ENCODE measurements at regions not wholly inside any gene's neighbourhood (a gene's known extent, or its start where the extent isn't known, plus 50 kb on each side); places are given as distances from the start of the nearest gene placed in this dataset.

DNA sequence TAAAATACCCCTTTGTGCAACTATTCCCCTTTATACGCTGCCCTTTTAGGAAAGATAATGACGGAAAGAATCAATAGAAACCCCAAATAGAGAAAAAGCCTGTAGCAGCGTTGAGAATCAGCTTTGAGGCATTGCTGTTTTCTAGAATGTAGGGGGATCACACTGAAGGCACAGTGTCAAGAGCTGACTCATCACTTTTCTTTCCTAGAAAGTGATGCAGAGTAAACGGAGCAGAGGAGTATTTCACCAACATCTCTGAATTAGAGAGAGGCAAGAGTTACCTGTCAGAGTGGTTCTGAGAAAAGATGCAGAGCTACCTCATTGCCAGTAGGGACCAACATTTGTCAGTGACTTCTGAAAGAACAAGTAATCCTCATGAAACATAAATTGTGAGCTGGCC lies 269.8 kb upstream of the TMC3 start:
- no peak for TF ChIP-seq POLR2AphosphoS5 (IDR thresholded peaks at IDR 0.05; ENCODE audit: low read depth, low read length)
- TF ChIP-seq TAF1 (IDR thresholded peaks at IDR 0.05; ENCODE audit: borderline replicate concordance, insufficient read depth, low read length) = no peak
- TF ChIP-seq, protein P1, sequence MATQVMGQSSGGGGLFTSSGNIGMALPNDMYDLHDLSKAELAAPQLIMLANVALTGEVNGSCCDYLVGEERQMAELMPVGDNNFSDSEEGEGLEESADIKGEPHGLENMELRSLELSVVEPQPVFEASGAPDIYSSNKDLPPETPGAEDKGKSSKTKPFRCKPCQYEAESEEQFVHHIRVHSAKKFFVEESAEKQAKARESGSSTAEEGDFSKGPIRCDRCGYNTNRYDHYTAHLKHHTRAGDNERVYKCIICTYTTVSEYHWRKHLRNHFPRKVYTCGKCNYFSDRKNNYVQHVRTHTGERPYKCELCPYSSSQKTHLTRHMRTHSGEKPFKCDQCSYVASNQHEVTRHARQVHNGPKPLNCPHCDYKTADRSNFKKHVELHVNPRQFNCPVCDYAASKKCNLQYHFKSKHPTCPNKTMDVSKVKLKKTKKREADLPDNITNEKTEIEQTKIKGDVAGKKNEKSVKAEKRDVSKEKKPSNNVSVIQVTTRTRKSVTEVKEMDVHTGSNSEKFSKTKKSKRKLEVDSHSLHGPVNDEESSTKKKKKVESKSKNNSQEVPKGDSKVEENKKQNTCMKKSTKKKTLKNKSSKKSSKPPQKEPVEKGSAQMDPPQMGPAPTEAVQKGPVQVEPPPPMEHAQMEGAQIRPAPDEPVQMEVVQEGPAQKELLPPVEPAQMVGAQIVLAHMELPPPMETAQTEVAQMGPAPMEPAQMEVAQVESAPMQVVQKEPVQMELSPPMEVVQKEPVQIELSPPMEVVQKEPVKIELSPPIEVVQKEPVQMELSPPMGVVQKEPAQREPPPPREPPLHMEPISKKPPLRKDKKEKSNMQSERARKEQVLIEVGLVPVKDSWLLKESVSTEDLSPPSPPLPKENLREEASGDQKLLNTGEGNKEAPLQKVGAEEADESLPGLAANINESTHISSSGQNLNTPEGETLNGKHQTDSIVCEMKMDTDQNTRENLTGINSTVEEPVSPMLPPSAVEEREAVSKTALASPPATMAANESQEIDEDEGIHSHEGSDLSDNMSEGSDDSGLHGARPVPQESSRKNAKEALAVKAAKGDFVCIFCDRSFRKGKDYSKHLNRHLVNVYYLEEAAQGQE (IDR thresholded peaks at IDR 0.05; ENCODE audit: insufficient read depth in 1 of 2, low read depth in 2 of 2, low read length in 2 of 2) = no peak
- no peak for TF ChIP-seq SIN3A (IDR thresholded peaks at IDR 0.05; ENCODE audit: borderline replicate concordance, insufficient read depth, low read length)
- no peak for TF ChIP-seq FOXP2 (optimal IDR thresholded peaks at IDR 0.05; ENCODE audit: borderline replicate concordance, extremely low read depth, extremely low read length, insufficient read depth)

All from PFSK-1 (cell line).